ENCODE measurements at regions not wholly inside any gene's neighbourhood (a gene's known extent, or its start where the extent isn't known, plus 50 kb on each side); places are given as distances from the start of the nearest gene placed in this dataset.

DNA sequence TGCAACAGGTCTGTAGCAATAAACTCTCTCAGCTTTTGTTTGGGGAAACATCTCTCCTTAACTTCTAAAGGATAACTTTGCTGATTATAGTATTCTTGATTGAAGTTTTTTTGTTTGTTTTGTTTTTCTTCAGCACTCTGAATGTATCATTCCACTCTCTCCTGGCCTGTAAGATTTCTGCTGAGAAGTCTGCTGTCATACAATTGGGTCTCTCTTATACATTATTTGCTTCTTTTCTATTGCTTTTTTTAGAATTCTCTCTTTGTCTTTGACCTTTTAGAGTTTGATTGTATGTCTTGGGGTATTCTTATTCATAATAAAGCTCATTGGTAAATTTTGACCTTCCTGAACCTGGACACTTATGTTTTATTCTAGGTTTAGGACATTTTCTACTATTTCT is 386.3 kb downstream of the MRPL39 start:
- Histone ChIP-seq H3K36me3 (ENCODE audit: control insufficient read depth in 2 of 2, insufficient read depth in 1 of 2, low read length in 2 of 2) (no peaks in the 10 kb centered on the region), H3K9me3 (ENCODE audit: control insufficient read depth, insufficient read depth, low read depth, low read length) (no peaks in the 10 kb centered on the region), H3K4me3 (ENCODE audit: low read depth, low read length) (no peak overlapping the region), H3K27ac (ENCODE audit: extremely low read depth, low read depth, low read length) (no peak overlapping the region), H3K4me1 (ENCODE audit: control insufficient read depth, insufficient read depth, low read length) (no peaks in the 10 kb centered on the region)
- ChIA-PET CTCF (interaction anchor here (0.7 kb wide), 1 partner anchor 1233 kb away, joined by 3 read pairs; no protein-coding TSS in a partner anchor), POLR2A (no interaction called here)
- TF ChIP-seq BCL11B (tag by site-specific recombination; IDR thresholded peaks at IDR 0.05; ENCODE audit: low read depth) (no peak), SCRT2 (tag by site-specific recombination; IDR thresholded peaks at IDR 0.05) (0 out of 2 replicates have a peak, but pooled peaks have one; percentile 13)

- TF ChIP-seq ZNF544 (tag by site-specific recombination; IDR thresholded peaks at IDR 0.05) = no peak
- TF ChIP-seq, protein P1, sequence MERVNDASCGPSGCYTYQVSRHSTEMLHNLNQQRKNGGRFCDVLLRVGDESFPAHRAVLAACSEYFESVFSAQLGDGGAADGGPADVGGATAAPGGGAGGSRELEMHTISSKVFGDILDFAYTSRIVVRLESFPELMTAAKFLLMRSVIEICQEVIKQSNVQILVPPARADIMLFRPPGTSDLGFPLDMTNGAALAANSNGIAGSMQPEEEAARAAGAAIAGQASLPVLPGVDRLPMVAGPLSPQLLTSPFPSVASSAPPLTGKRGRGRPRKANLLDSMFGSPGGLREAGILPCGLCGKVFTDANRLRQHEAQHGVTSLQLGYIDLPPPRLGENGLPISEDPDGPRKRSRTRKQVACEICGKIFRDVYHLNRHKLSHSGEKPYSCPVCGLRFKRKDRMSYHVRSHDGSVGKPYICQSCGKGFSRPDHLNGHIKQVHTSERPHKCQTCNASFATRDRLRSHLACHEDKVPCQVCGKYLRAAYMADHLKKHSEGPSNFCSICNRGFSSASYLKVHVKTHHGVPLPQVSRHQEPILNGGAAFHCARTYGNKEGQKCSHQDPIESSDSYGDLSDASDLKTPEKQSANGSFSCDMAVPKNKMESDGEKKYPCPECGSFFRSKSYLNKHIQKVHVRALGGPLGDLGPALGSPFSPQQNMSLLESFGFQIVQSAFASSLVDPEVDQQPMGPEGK (tag by site-specific recombination; IDR thresholded peaks at IDR 0.05) = no peak
- TF ChIP-seq, protein P2, sequence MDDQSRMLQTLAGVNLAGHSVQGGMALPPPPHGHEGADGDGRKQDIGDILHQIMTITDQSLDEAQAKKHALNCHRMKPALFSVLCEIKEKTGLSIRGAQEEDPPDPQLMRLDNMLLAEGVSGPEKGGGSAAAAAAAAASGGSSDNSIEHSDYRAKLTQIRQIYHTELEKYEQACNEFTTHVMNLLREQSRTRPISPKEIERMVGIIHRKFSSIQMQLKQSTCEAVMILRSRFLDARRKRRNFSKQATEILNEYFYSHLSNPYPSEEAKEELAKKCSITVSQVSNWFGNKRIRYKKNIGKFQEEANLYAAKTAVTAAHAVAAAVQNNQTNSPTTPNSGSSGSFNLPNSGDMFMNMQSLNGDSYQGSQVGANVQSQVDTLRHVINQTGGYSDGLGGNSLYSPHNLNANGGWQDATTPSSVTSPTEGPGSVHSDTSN (CRISPR knock-in tag; IDR thresholded peaks at IDR 0.05) = no peak
- TF ChIP-seq, protein P3, sequence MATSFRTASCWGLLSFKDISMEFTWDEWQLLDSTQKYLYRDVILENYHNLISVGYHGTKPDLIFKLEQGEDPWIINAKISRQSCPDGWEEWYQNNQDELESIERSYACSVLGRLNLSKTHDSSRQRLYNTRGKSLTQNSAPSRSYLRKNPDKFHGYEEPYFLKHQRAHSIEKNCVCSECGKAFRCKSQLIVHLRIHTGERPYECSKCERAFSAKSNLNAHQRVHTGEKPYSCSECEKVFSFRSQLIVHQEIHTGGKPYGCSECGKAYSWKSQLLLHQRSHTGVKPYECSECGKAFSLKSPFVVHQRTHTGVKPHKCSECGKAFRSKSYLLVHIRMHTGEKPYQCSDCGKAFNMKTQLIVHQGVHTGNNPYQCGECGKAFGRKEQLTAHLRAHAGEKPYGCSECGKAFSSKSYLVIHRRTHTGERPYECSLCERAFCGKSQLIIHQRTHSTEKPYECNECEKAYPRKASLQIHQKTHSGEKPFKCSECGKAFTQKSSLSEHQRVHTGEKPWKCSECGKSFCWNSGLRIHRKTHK (tag by site-specific recombination; IDR thresholded peaks at IDR 0.05) = no peak
- no peak for TF ChIP-seq KLF8 (tag by site-specific recombination; IDR thresholded peaks at IDR 0.05)
- no peak for TF ChIP-seq EGR2 (tag by site-specific recombination; IDR thresholded peaks at IDR 0.05; ENCODE audit: low read depth)
- no peak for TF ChIP-seq ZEB2 (tag by site-specific recombination; IDR thresholded peaks at IDR 0.05)
- no peak for TF ChIP-seq ZNF10 (tag by site-specific recombination; IDR thresholded peaks at IDR 0.05)
- TF ChIP-seq ZNF211 (tag by site-specific recombination; IDR thresholded peaks at IDR 0.05; ENCODE audit: low read depth) = no peak
- no peak for TF ChIP-seq KLF7 (tag by site-specific recombination; IDR thresholded peaks at IDR 0.05; ENCODE audit: borderline replicate concordance)
- TF ChIP-seq, protein P4, sequence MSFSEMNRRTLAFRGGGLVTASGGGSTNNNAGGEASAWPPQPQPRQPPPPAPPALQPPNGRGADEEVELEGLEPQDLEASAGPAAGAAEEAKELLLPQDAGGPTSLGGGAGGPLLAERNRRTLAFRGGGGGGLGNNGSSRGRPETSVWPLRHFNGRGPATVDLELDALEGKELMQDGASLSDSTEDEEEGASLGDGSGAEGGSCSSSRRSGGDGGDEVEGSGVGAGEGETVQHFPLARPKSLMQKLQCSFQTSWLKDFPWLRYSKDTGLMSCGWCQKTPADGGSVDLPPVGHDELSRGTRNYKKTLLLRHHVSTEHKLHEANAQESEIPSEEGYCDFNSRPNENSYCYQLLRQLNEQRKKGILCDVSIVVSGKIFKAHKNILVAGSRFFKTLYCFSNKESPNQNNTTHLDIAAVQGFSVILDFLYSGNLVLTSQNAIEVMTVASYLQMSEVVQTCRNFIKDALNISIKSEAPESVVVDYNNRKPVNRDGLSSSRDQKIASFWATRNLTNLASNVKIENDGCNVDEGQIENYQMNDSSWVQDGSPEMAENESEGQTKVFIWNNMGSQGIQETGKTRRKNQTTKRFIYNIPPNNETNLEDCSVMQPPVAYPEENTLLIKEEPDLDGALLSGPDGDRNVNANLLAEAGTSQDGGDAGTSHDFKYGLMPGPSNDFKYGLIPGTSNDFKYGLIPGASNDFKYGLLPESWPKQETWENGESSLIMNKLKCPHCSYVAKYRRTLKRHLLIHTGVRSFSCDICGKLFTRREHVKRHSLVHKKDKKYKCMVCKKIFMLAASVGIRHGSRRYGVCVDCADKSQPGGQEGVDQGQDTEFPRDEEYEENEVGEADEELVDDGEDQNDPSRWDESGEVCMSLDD (tag by site-specific recombination; IDR thresholded peaks at IDR 0.05) = no peak
- no peak for TF ChIP-seq ZNF660 (tag by site-specific recombination; IDR thresholded peaks at IDR 0.05)
- no peak for TF ChIP-seq ZNF292 (tag by site-specific recombination; IDR thresholded peaks at IDR 0.05; ENCODE audit: borderline replicate concordance, low read depth)
- TF ChIP-seq ZFP41 (tag by site-specific recombination; IDR thresholded peaks at IDR 0.05; ENCODE audit: borderline replicate concordance) = no peak
- no peak for TF ChIP-seq ZNF776 (tag by site-specific recombination; IDR thresholded peaks at IDR 0.05; ENCODE audit: borderline replicate concordance)
- no peak for TF ChIP-seq ZNF391 (tag by site-specific recombination; IDR thresholded peaks at IDR 0.05; ENCODE audit: borderline replicate concordance, low read depth)
- TF ChIP-seq ZNF600 (tag by site-specific recombination; IDR thresholded peaks at IDR 0.05) = no peak
- TF ChIP-seq, protein P5, sequence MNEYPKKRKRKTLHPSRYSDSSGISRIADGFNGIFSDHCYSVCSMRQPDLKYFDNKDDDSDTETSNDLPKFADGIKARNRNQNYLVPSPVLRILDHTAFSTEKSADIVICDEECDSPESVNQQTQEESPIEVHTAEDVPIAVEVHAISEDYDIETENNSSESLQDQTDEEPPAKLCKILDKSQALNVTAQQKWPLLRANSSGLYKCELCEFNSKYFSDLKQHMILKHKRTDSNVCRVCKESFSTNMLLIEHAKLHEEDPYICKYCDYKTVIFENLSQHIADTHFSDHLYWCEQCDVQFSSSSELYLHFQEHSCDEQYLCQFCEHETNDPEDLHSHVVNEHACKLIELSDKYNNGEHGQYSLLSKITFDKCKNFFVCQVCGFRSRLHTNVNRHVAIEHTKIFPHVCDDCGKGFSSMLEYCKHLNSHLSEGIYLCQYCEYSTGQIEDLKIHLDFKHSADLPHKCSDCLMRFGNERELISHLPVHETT (tag by site-specific recombination; IDR thresholded peaks at IDR 0.05) = no peak
- no peak for TF ChIP-seq HOXA7 (CRISPR knock-in tag; IDR thresholded peaks at IDR 0.05; ENCODE audit: borderline replicate concordance)
- POLR2A ChIA-PET = no interaction called here
Observed at GRCh38 chr21:25220169-25220568, 387.1 kb downstream of the MRPL39 start.

More at GRCh38 chr21:25220169-25220568, 387.1 kb downstream of the MRPL39 start:
- Histone ChIP-seq H3K9me3 (ENCODE audit: control insufficient read depth, insufficient read depth, low read depth, low read length) (no peaks in the 10 kb centered on the region), H3K4me3 (ENCODE audit: low read depth, low read length) (no peak overlapping the region), H3K27ac (ENCODE audit: extremely low read depth, low read depth, low read length) (no peak overlapping the region), H3K36me3 (ENCODE audit: control insufficient read depth in 2 of 2, insufficient read depth in 1 of 2, low read length in 2 of 2) (no peaks in the 10 kb centered on the region), H3K4me1 (ENCODE audit: control insufficient read depth, insufficient read depth, low read length) (no peaks in the 10 kb centered on the region)
- CTCF ChIA-PET = no interaction called here

All from HEK293 (cell line).